GM10266 (cell line): ENCODE measurements at regions not wholly inside any gene's neighbourhood (a gene's known extent, or its start where the extent isn't known, plus 50 kb on each side); places are given as distances from the start of the nearest gene placed in this dataset.

Experiments used
- DNase-seq: peaks from one replicate; pipeline ENCODE4 v3.0.0; 2012; ENCODE audit errors: extremely low spot score
- TF ChIP-seq, protein P1 (sequence below): IDR thresholded peaks from 2 replicates; pipeline ENCODE4 v1.5.1; 2012; ENCODE audit warnings: mild to moderate bottlenecking, low read depth; ENCODE audit not compliant: control insufficient read depth, insufficient read depth; ENCODE audit errors: missing control alignments

DNA sequence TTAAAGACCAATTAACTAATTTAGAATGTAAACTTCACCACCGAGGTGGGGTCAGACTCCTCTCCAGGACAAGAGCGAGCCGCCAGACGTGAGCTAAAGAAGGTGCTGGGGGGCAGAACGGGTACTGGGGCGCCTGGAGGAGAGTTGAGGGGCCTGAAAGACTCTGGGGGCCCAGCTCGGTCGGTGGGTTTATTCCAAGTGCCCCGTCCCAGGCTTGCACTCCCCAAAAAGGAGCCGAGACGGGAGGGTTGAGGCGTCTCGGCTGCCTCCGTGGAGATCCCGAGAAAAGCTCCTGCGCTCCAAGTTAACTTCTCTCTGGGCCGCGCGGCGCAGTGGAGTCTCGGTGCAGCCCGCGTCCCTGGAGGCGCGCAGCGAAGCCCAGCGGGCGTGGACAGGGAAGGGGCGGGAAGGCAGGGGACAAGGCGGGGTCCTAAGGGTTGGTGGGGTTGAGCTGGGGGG is 553.3 kb downstream of the TFEC start:
- TF ChIP-seq, protein P1, sequence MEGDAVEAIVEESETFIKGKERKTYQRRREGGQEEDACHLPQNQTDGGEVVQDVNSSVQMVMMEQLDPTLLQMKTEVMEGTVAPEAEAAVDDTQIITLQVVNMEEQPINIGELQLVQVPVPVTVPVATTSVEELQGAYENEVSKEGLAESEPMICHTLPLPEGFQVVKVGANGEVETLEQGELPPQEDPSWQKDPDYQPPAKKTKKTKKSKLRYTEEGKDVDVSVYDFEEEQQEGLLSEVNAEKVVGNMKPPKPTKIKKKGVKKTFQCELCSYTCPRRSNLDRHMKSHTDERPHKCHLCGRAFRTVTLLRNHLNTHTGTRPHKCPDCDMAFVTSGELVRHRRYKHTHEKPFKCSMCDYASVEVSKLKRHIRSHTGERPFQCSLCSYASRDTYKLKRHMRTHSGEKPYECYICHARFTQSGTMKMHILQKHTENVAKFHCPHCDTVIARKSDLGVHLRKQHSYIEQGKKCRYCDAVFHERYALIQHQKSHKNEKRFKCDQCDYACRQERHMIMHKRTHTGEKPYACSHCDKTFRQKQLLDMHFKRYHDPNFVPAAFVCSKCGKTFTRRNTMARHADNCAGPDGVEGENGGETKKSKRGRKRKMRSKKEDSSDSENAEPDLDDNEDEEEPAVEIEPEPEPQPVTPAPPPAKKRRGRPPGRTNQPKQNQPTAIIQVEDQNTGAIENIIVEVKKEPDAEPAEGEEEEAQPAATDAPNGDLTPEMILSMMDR: no peak
- DNase-seq: no peak

DNA sequence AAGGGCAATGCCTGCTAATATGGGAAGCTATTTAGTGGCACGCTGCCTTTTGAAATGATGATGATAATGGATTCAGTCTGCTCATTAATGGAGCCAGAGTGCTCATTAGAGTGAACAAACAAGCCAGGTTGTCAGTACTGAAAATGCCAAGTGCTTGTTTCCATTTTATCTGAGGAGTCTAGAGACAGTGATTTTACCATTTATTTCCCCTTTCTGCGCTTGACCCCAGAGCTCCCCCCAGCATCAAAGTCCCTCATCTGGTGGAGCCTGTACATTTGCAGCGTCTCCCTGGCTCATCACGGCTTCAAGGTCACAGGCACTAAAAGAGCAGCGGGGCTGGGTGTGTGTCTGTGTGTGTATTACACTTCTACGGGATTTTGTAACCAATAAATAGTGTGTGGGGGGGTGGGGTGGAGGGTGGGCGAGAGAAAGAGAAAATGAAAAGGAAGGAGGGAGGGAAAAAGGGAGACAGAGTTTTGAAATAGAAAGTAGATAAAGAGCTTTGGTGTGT is 553.8 kb downstream of the TFEC start:
- no peak for DNase-seq
- TF ChIP-seq, protein P1: no peak

GRCh38 chr7:115475761-115476385 is 554.0 kb downstream of the MDFIC start:
- no peak for DNase-seq
- TF ChIP-seq, protein P1: peak; percentile 32

DNA sequence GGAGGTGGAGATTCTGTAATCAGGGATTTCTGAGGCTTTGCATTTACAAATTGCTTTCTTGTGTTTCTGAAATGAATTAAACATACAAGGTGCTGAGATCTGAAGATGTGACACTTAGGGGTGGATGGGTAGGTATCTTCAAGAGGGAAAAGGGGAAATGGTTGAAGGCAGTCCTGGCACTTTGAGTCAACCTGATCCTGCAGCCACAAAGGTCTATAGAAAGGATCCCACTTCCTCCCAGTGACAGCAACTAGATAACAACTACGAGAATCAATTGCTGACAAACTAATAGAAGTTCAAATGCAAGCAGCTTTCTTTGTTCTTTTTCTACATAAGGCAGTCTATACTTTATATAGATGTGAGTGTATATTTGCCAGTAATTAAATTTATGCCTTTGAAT is 553.3 kb downstream of the MDFIC start:
- TF ChIP-seq, protein P1: no peak
- DNase-seq: no peak

DNA sequence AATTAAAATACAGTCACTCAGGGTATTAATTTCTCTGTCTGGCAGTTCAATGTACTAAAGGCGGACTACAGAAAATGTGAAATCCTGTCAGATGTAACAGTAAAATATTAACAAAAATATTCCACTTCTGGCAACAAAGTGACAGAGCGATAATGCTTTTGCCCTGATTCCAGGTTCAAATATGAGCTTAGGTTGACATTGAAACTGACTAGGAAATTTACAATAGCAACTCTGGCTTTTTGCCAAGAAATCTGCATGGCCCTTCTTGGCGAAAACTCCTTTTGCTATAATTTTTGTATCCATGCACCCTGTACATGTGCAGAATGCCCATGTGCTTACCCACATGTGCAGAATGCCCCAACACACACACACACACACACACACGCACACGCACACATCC is 552.2 kb downstream of the MDFIC start:
- TF ChIP-seq, protein P1: no peak
- DNase-seq: no peak

GRCh38 chr7:115471891-115472290 is 550.0 kb downstream of the MDFIC start:
- TF ChIP-seq, protein P1: no peak
- DNase-seq: no peak

- no peak for DNase-seq
- TF ChIP-seq, protein P1: no peak
Observed at GRCh38 chr7:115462301-115463015, 540.6 kb downstream of the MDFIC start.
